ENCODE measurements at regions not wholly inside any gene's neighbourhood (a gene's known extent, or its start where the extent isn't known, plus 50 kb on each side); places are given as distances from the start of the nearest gene placed in this dataset.

DNA sequence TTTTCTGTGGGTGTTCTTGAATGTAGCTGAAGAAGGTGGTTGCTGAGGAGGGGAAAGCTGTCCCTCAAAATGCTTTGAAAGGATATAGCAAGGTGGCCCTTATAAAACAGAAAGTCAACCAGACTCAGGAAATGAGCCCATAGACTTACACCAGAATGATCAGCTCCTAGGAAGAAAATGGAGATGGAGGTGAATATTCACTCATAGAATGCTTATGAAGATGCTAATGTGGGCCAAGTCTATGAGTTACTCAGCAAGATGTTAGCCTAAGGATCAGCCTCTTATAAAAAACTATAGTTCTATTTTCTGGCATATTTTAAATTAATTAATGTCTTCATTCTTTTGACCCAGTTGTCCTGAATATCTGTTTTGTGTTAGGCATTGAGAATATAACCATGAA lies 1054.0 kb downstream of the AGBL1 start:
- no TSS peak for BruUV-seq (replicated peaks)
- Histone ChIP-seq H3K9me2 (ENCODE audit: insufficient read depth, low read length) (no peaks in the 10 kb centered on the region), H3K27ac (ENCODE audit: low read depth, low read length, poor library complexity, severe bottlenecking) (no peak overlapping the region), H2AFZ (ENCODE audit: low read length) (no peak overlapping the region), H3K4me2 (ENCODE audit: low read length) (no peak overlapping the region), H3K4me1 (ENCODE audit: insufficient read depth, low read length, poor library complexity, severe bottlenecking) (no peaks in the 10 kb centered on the region), H3K36me3 (ENCODE audit: insufficient read depth, low read length) (no peaks in the 10 kb centered on the region), H3K4me3 (ENCODE audit: low read depth, low read length, poor library complexity, severe bottlenecking) (no peak overlapping the region), H3K9me3 (ENCODE audit: low read length) (no peaks in the 10 kb centered on the region), H4K20me1 (ENCODE audit: insufficient read depth, low read length) (no peaks in the 10 kb centered on the region), H3K79me2 (ENCODE audit: insufficient read depth, low read depth, low read length) (no peaks in the 10 kb centered on the region)
- POLR2A ChIA-PET, result no interaction called here
- no peak for DNase-seq (ENCODE audit: low spot score)
- no peak for TF ChIP-seq EZH2phosphoT487 (IDR thresholded peaks at IDR 0.05; ENCODE audit: borderline replicate concordance, low read depth, low read length)
- TF ChIP-seq, protein P1, sequence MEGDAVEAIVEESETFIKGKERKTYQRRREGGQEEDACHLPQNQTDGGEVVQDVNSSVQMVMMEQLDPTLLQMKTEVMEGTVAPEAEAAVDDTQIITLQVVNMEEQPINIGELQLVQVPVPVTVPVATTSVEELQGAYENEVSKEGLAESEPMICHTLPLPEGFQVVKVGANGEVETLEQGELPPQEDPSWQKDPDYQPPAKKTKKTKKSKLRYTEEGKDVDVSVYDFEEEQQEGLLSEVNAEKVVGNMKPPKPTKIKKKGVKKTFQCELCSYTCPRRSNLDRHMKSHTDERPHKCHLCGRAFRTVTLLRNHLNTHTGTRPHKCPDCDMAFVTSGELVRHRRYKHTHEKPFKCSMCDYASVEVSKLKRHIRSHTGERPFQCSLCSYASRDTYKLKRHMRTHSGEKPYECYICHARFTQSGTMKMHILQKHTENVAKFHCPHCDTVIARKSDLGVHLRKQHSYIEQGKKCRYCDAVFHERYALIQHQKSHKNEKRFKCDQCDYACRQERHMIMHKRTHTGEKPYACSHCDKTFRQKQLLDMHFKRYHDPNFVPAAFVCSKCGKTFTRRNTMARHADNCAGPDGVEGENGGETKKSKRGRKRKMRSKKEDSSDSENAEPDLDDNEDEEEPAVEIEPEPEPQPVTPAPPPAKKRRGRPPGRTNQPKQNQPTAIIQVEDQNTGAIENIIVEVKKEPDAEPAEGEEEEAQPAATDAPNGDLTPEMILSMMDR (conservative IDR thresholded peaks at IDR 0.05; ENCODE audit: low read length), result no peak
- intact Hi-C loops (cut with micrococcal nuclease; ENCODE audit: unreplicated experiment), result no loop called here
- CTCF ChIA-PET (ENCODE audit: unreplicated experiment), result no interaction called here

DNA sequence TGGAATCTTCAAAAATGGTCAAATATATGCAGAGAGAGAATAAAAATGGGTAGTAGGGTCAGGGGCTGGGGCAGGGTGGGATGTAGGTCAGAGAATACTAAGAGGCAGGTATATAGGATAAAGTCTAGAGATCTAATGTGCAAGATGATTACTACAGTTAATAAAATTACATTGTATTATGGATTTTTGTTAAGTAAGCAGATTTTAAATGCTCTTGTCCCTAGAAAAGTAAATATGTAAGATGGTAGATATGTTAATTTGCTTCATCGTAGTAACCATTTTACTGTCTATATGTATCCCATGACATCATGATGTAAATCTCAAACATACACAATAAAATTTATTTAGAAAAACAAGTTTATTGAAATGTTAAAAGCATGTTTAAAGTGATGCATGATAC lies 1051.4 kb downstream of the AGBL1 start:
- ChIA-PET CTCF (ENCODE audit: unreplicated experiment) (no interaction called here), POLR2A (no interaction called here)
- no TSS peak for BruUV-seq (replicated peaks)
- Histone ChIP-seq H3K79me2 (ENCODE audit: insufficient read depth, low read depth, low read length) (no peaks in the 10 kb centered on the region), H3K9me3 (ENCODE audit: low read length) (no peaks in the 10 kb centered on the region), H3K9me2 (ENCODE audit: insufficient read depth, low read length) (no peaks in the 10 kb centered on the region), H3K4me3 (ENCODE audit: low read depth, low read length, poor library complexity, severe bottlenecking) (no peak overlapping the region), H3K4me1 (ENCODE audit: insufficient read depth, low read length, poor library complexity, severe bottlenecking) (no peaks in the 10 kb centered on the region), H3K27ac (ENCODE audit: low read depth, low read length, poor library complexity, severe bottlenecking) (no peak overlapping the region), H2AFZ (ENCODE audit: low read length) (no peak overlapping the region), H3K4me2 (ENCODE audit: low read length) (no peak overlapping the region), H4K20me1 (ENCODE audit: insufficient read depth, low read length) (no peaks in the 10 kb centered on the region), H3K36me3 (ENCODE audit: insufficient read depth, low read length) (no peaks in the 10 kb centered on the region)
- TF ChIP-seq, protein P1 (conservative IDR thresholded peaks at IDR 0.05; ENCODE audit: low read length), result no peak
- TF ChIP-seq EZH2phosphoT487 (IDR thresholded peaks at IDR 0.05; ENCODE audit: borderline replicate concordance, low read depth, low read length), result no peak
- intact Hi-C loops (cut with micrococcal nuclease; ENCODE audit: unreplicated experiment), result no loop called here
- no peak for DNase-seq (ENCODE audit: low spot score)

DNA sequence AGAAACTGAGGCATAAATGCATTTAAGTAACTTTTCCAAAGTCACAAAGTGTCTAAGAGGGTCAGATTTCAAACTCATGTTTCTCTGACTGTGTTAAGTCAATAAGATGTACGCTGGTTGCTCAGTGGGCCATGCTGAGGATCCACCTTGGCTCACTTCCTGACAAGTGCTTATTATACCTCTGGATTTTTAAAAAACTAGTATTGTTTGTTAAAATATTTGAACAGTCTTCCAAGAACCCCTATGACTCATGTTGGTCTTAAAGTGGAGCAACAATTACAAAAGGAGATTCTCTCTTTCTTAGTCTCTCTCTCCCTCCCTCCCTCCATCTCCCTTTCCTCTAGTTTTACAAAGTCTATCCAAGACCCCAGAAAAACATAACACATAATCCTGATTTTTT lies 1050.2 kb downstream of the AGBL1 start:
- intact Hi-C loops (cut with micrococcal nuclease; ENCODE audit: unreplicated experiment), result no loop called here
- Histone ChIP-seq H3K4me1 (ENCODE audit: insufficient read depth, low read length, poor library complexity, severe bottlenecking) (no peaks in the 10 kb centered on the region), H3K4me3 (ENCODE audit: low read depth, low read length, poor library complexity, severe bottlenecking) (no peak overlapping the region), H3K36me3 (ENCODE audit: insufficient read depth, low read length) (no peaks in the 10 kb centered on the region), H3K9me2 (ENCODE audit: insufficient read depth, low read length) (no peaks in the 10 kb centered on the region), H2AFZ (ENCODE audit: low read length) (no peak overlapping the region), H3K27ac (ENCODE audit: low read depth, low read length, poor library complexity, severe bottlenecking) (no peak overlapping the region), H3K9me3 (ENCODE audit: low read length) (no peaks in the 10 kb centered on the region), H3K4me2 (ENCODE audit: low read length) (no peak overlapping the region), H4K20me1 (ENCODE audit: insufficient read depth, low read length) (no peaks in the 10 kb centered on the region), H3K79me2 (ENCODE audit: insufficient read depth, low read depth, low read length) (no peaks in the 10 kb centered on the region)
- TF ChIP-seq, protein P1 (conservative IDR thresholded peaks at IDR 0.05; ENCODE audit: low read length), result no peak
- TF ChIP-seq EZH2phosphoT487 (IDR thresholded peaks at IDR 0.05; ENCODE audit: borderline replicate concordance, low read depth, low read length), result no peak
- DNase-seq (ENCODE audit: low spot score), result no peak
- POLR2A ChIA-PET, result no interaction called here
- CTCF ChIA-PET (ENCODE audit: unreplicated experiment), result no interaction called here
- no TSS peak for BruUV-seq (replicated peaks)

All from OCI-LY7 (cell line).